IMR-90 (cell line): ENCODE measurements at regions not wholly inside any gene's neighbourhood (a gene's known extent, or its start where the extent isn't known, plus 50 kb on each side); places are given as distances from the start of the nearest gene placed in this dataset.

ENCODE experiments used
- ATAC-seq: fragments of 200-7000 bp; cut with Tn5 transposase; 2 replicates; pipeline ENCODE4 v1.9.1; 2020; ENCODE audit warnings: low read depth, mild to moderate bottlenecking, moderate library complexity
- BruUV-seq: library from RNA; stranded (reverse); fragments of 400-500 nt; replicated peaks from 2 replicates; lab custom pipeline; 2021; lab: Mats Ljungman, UMichigan
- CTCF ChIA-PET: fragments of 300-600 bp; formaldehyde crosslinking; extraction: SDS; loops from one replicate; lab custom pipeline; 2021; ENCODE audit warnings: antibody characterized with exemption; lab: Yijun Ruan, JAX
- POLR2A ChIA-PET: fragments of 300-600 bp; sonication (Branson Sonifier 250); formaldehyde crosslinking; loops from one replicate; lab custom pipeline; 2022; ENCODE audit warnings: antibody characterized with exemption; ENCODE audit not compliant: unreplicated experiment; lab: Charles Lee
- DNase-seq: peaks from one replicate; pipeline ENCODE4 v3.0.0; 2013
- H2AFZ ChIP-seq: replicated peaks from 2 replicates; pipeline ENCODE3; 2013; ENCODE audit warnings: low read length, mild to moderate bottlenecking; ENCODE audit not compliant: poor library complexity
- H2AK5ac ChIP-seq: 2 replicates; pipeline ENCODE4 v1.6.1; 2013; ENCODE audit warnings: low read depth, low read length, inconsistent platforms
- H2AK9ac ChIP-seq: replicated peaks from 2 replicates; pipeline ENCODE3; 2013; ENCODE audit warnings: mild to moderate bottlenecking, low read depth, low read length, moderate library complexity; ENCODE audit not compliant: poor library complexity
- H2BK120ac ChIP-seq: 2 replicates; pipeline ENCODE4 v1.6.1; 2013; ENCODE audit warnings: low read depth, low read length, inconsistent platforms
- H2BK15ac ChIP-seq: 3 replicates; pipeline ENCODE4 v1.6.1; 2013; ENCODE audit warnings: low read depth, low read length, inconsistent platforms
- H2BK20ac ChIP-seq: 2 replicates; pipeline ENCODE4 v1.6.1; 2013; ENCODE audit warnings: low read depth, mild to moderate bottlenecking, inconsistent platforms, low read length, moderate library complexity
- H2BK5ac ChIP-seq: 2 replicates; pipeline ENCODE4 v1.6.1; 2013; ENCODE audit warnings: mild to moderate bottlenecking, low read depth, low read length, inconsistent platforms; ENCODE audit not compliant: poor library complexity, severe bottlenecking
- H3K14ac ChIP-seq: replicated peaks from 2 replicates; pipeline ENCODE4 v1.6.1; 2013; ENCODE audit warnings: low read depth, low read length, inconsistent platforms
- H3K18ac ChIP-seq: 2 replicates; pipeline ENCODE4 v1.6.1; 2013; ENCODE audit warnings: low read depth, low read length, control low read depth
- H3K23ac ChIP-seq: 2 replicates; pipeline ENCODE4 v1.6.1; 2013; ENCODE audit warnings: low read depth, low read length, inconsistent platforms
- H3K27ac ChIP-seq: 2 replicates; pipeline ENCODE4 v1.5.1; 2013; ENCODE audit warnings: mild to moderate bottlenecking, control low read depth, low read length; ENCODE audit not compliant: insufficient read depth
- H3K27me3 ChIP-seq: 2 replicates; pipeline ENCODE4 v1.6.1; 2013; ENCODE audit warnings: low read length; ENCODE audit not compliant: control insufficient read depth, insufficient read depth
- H3K36me3 ChIP-seq: 2 replicates; pipeline ENCODE4 v1.6.1; 2013; ENCODE audit warnings: low read length, mixed read lengths; ENCODE audit not compliant: control insufficient read depth, insufficient read depth
- H3K4ac ChIP-seq: 2 replicates; pipeline ENCODE4 v1.6.1; 2013; ENCODE audit warnings: low read depth, low read length, inconsistent platforms
- H3K4me1 ChIP-seq: 2 replicates; pipeline ENCODE4 v1.6.1; 2013; ENCODE audit warnings: low read length, mixed read lengths; ENCODE audit not compliant: control insufficient read depth, insufficient read depth
- H3K4me2 ChIP-seq: 2 replicates; pipeline ENCODE4 v1.6.1; 2013; ENCODE audit warnings: low read depth, mild to moderate bottlenecking, control low read depth, low read length, moderate library complexity
- H3K4me3 ChIP-seq: 2 replicates; pipeline ENCODE4 v1.5.1; 2013; ENCODE audit warnings: low read depth, mild to moderate bottlenecking, control low read depth, low read length, moderate library complexity; ENCODE audit not compliant: insufficient read depth
- H3K56ac ChIP-seq: 2 replicates; pipeline ENCODE4 v1.6.1; 2013; ENCODE audit warnings: low read length, inconsistent platforms; ENCODE audit not compliant: insufficient read depth; ENCODE audit errors: extremely low read depth
- H3K79me1 ChIP-seq, 2 experiments: 2 replicates each; pipeline ENCODE4 v1.6.1; 2013; ENCODE audit warnings: low read length in 2 of 2, inconsistent platforms in 1 of 2, low read depth in 1 of 2
- H3K9ac ChIP-seq: 2 replicates; pipeline ENCODE4 v1.6.1; 2013; ENCODE audit warnings: low read depth, low read length, control low read depth
- H3K9me1 ChIP-seq: 2 replicates; pipeline ENCODE4 v1.6.1; 2013; ENCODE audit warnings: low read length, inconsistent platforms; ENCODE audit not compliant: insufficient read depth
- H3K9me3 ChIP-seq: 2 replicates; pipeline ENCODE4 v1.6.1; 2013; ENCODE audit warnings: low read length; ENCODE audit not compliant: control insufficient read depth, insufficient read depth
- H4K20me1 ChIP-seq: 2 replicates; pipeline ENCODE4 v1.6.1; 2013; ENCODE audit warnings: low read length, inconsistent platforms; ENCODE audit not compliant: insufficient read depth
- H4K5ac ChIP-seq: 2 replicates; pipeline ENCODE4 v1.6.1; 2013; ENCODE audit warnings: mild to moderate bottlenecking, low read depth, low read length, control low read depth
- H4K8ac ChIP-seq, 2 experiments: 2 replicates each; pipeline ENCODE4 v1.6.1; 2013; ENCODE audit warnings: low read depth in 2 of 2, low read length in 2 of 2, control low read depth in 1 of 2, inconsistent platforms in 1 of 2
- H4K91ac ChIP-seq: 2 replicates; pipeline ENCODE4 v1.6.1; 2013; ENCODE audit warnings: low read depth, low read length, inconsistent platforms; ENCODE audit not compliant: insufficient read depth
- CHD1 ChIP-seq: IDR thresholded peaks from 2 replicates; pipeline ENCODE4 v1.6.1; 2012; ENCODE audit warnings: low read depth, low read length, improper control_type of control experiment
- MAFK ChIP-seq: IDR thresholded peaks from 2 replicates; pipeline ENCODE4 v1.6.1; 2012; ENCODE audit warnings: low read depth, low read length, improper control_type of control experiment
- NFE2L2 ChIP-seq: fragments of 150-350 bp; IDR thresholded peaks from 2 replicates; pipeline ENCODE4 v1.6.1; 2016; ENCODE audit warnings: low read depth, mild to moderate bottlenecking, low read length
- USF2 ChIP-seq: fragments of 150-350 bp; IDR thresholded peaks from 2 replicates; pipeline ENCODE4 v1.6.1; 2017; ENCODE audit warnings: mild to moderate bottlenecking, antibody characterized with exemption, low read length, low read depth
- WGBS, 2 experiments: methylation state at CpG; one replicate each; pipeline versions ENCODE4 v1.1.5 to v1.1.7; 2013; ENCODE audit warnings: missing lambda C conversion rate in 2 of 2; ENCODE audit not compliant: insufficient read length in 1 of 2; ENCODE audit errors: extremely low coverage in 2 of 2; 5-methylcytosine and 5-hydroxymethylcytosine counted together
- dilution Hi-C: fragments of 300-500 bp; cut with HindIII; formaldehyde crosslinking; loops from one replicate; pipeline ENCODE4 v1.14.3; 2018; ENCODE audit warnings: low sequenced_read_pairs; ENCODE audit not compliant: unreplicated experiment
- in situ Hi-C: fragments of 300-500 bp; cut with MboI; formaldehyde crosslinking; loops from 3 replicates; pipeline ENCODE4 v1.14.3; 2019; ENCODE audit warnings: low sequenced_read_pairs, inconsistent platforms, mixed read lengths
- intact Hi-C: fragments of 100-400 bp; cut with micrococcal nuclease; formaldehyde crosslinking; loops from 2 replicates; pipeline ENCODE4 v1.10.0; 2022
- TF ChIP-seq, protein P1 (sequence below): conservative IDR thresholded peaks from 2 replicates; pipeline ENCODE4 v1.5.1; 2012; ENCODE audit warnings: mild to moderate bottlenecking, low read depth, low read length, improper control_type of control experiment

DNA sequence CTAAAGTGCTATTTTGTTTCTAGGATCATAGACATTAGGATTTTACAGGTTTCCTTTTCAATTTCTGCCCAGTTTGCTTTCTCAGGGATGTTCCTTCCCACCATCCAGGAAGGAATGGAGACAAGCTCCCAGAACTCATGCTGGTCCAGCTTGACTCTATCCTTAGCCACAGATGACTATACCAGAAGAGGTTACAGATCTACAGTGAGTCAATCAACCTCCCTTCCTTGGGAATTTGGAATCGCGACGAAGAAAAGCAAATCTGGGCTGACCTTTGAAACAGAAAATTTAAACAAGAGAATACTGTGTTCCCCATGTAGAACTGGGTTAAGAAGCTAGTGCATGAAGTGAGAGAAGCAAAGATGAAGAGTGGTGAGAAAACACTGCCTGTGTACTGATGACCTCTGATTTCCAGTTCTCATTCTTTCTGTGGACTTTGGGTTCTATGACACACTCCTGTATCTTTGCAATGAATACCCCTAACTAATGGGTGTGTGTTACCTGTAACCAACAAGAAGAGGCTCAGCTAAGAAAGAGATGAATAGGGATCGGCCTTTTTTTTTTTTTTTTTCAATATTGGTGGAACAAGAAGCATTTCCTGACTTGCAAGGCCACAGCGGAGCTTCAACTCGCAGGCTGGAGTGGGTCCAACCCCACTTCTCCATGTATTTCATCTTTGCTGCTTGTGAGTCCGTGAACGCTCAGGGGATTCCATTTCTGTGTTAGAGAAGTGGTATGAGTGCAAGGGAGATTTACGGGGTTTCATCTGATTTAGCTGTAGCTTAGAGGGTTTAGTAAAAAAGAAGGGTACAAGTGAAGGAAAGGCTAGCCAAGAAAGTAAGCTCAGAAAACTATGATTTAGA is 563.9 kb upstream of the CLINT1 start:
- H2BK15ac ChIP-seq: no peak overlapping the region
- H2BK5ac ChIP-seq: no peak overlapping the region
- intact Hi-C loops (no loop called here), in situ Hi-C loops (no loop called here), dilution Hi-C loops (no loop called here)
- H3K23ac ChIP-seq: no peak overlapping the region
- no CpG with 5 or more reads among the region's 9 CpGs for WGBS, 2 experiments
- no peak for ATAC-seq
- H3K4me2 ChIP-seq: no peak overlapping the region
- no peaks in the 10 kb centered on the region for H3K9me1 ChIP-seq
- POLR2A ChIA-PET: no interaction called here
- H2AK9ac ChIP-seq: no peak overlapping the region
- H3K4me3 ChIP-seq: no peak overlapping the region
- H3K18ac ChIP-seq: no peak overlapping the region
- H3K14ac ChIP-seq: no peak overlapping the region
- TF ChIP-seq MAFK: no peak
- no peak for TF ChIP-seq CHD1
- TF ChIP-seq, protein P1, sequence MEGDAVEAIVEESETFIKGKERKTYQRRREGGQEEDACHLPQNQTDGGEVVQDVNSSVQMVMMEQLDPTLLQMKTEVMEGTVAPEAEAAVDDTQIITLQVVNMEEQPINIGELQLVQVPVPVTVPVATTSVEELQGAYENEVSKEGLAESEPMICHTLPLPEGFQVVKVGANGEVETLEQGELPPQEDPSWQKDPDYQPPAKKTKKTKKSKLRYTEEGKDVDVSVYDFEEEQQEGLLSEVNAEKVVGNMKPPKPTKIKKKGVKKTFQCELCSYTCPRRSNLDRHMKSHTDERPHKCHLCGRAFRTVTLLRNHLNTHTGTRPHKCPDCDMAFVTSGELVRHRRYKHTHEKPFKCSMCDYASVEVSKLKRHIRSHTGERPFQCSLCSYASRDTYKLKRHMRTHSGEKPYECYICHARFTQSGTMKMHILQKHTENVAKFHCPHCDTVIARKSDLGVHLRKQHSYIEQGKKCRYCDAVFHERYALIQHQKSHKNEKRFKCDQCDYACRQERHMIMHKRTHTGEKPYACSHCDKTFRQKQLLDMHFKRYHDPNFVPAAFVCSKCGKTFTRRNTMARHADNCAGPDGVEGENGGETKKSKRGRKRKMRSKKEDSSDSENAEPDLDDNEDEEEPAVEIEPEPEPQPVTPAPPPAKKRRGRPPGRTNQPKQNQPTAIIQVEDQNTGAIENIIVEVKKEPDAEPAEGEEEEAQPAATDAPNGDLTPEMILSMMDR: no peak
- no peak for TF ChIP-seq USF2
- no peak for TF ChIP-seq NFE2L2
- H3K79me1 ChIP-seq: no peaks in the 10 kb centered on the region
- no peak overlapping the region for H4K8ac ChIP-seq
- H4K5ac ChIP-seq: no peak overlapping the region
- no peak overlapping the region for H3K4ac ChIP-seq
- H3K9ac ChIP-seq: no peak overlapping the region
- no peaks in the 10 kb centered on the region for H4K20me1 ChIP-seq
- peaks cover 2% of the 10 kb centered on the region; the same call in 1 of the 2 replicates for H3K27me3 ChIP-seq
- no peak overlapping the region for H4K91ac ChIP-seq
- no peak overlapping the region for H3K56ac ChIP-seq
- H2BK120ac ChIP-seq: no peak overlapping the region
- no peak overlapping the region for H3K27ac ChIP-seq
- CTCF ChIA-PET: no interaction called here
- no peaks in the 10 kb centered on the region for H3K9me3 ChIP-seq
- no peaks in the 10 kb centered on the region for H3K4me1 ChIP-seq
- H3K36me3 ChIP-seq: no peaks in the 10 kb centered on the region
- no peak overlapping the region for H2AFZ ChIP-seq
- H2AK5ac ChIP-seq: no peak overlapping the region
- BruUV-seq: no TSS peak
- peak; percentile 20 for DNase-seq
- H2BK20ac ChIP-seq: no peak overlapping the region
